Neuronal stem cell (in vitro differentiated cells): ENCODE measurements at regions not wholly inside any gene's neighbourhood (a gene's known extent, or its start where the extent isn't known, plus 50 kb on each side); places are given as distances from the start of the nearest gene placed in this dataset.
A peak's percentile ranks its signal among the peaks of the same experiment; 100 is the strongest.

Source experiments
- DNase-seq: peaks from one replicate; pipeline ENCODE4 v3.0.0-alpha.2; 2013; ENCODE audit warnings: low spot score
- H2AFZ ChIP-seq: one replicate; pipeline ENCODE4 v1.6.1; 2013; ENCODE audit warnings: mild to moderate bottlenecking, low read length, inconsistent platforms
- H2AK5ac ChIP-seq: 2 replicates; pipeline ENCODE4 v1.6.1; 2013; ENCODE audit warnings: low read depth, mild to moderate bottlenecking, inconsistent platforms, low read length, moderate library complexity, mixed read lengths
- H2BK120ac ChIP-seq: 2 replicates; pipeline ENCODE4 v1.6.1; 2013; ENCODE audit warnings: low read depth, mild to moderate bottlenecking, inconsistent platforms, low read length, moderate library complexity, mixed read lengths
- H2BK12ac ChIP-seq: one replicate; pipeline ENCODE4 v1.6.1; 2013; ENCODE audit warnings: low read length, inconsistent platforms
- H2BK15ac ChIP-seq: 2 replicates; pipeline ENCODE4 v1.6.1; 2013; ENCODE audit warnings: mild to moderate bottlenecking, low read length, inconsistent platforms, mixed read lengths
- H2BK5ac ChIP-seq: one replicate; pipeline ENCODE4 v1.6.1; 2013; ENCODE audit warnings: inconsistent platforms, mild to moderate bottlenecking, low read length, moderate library complexity
- H3K14ac ChIP-seq: one replicate; pipeline ENCODE4 v1.6.1; 2013; ENCODE audit warnings: low read length, inconsistent platforms
- H3K18ac ChIP-seq: 2 replicates; pipeline ENCODE4 v1.6.1; 2013; ENCODE audit warnings: low read length, inconsistent platforms
- H3K23ac ChIP-seq: 2 replicates; pipeline ENCODE4 v1.6.1; 2013; ENCODE audit warnings: low read depth, mild to moderate bottlenecking, mixed read lengths, low read length, inconsistent platforms; ENCODE audit not compliant: poor library complexity
- H3K27ac ChIP-seq: replicated peaks from 3 replicates; pipeline ENCODE4 v1.5.1; 2013; ENCODE audit warnings: low read length, inconsistent platforms
- H3K27me3 ChIP-seq, 3 experiments: 2 replicates each; pipeline ENCODE4 v1.6.1; 2013; ENCODE audit warnings: low read length in 3 of 3, mild to moderate bottlenecking in 2 of 3, inconsistent platforms in 1 of 3, low read depth in 1 of 3, mixed read lengths in 1 of 3, moderate library complexity in 1 of 3; ENCODE audit not compliant: control insufficient read depth in 3 of 3, insufficient read depth in 3 of 3
- H3K36me3 ChIP-seq, 2 donors: replicated peaks in 1 of 2; 2 replicates each; pipeline ENCODE4 v1.6.1; 2013; ENCODE audit warnings: low read length in 2 of 2; ENCODE audit not compliant: control insufficient read depth in 2 of 2, insufficient read depth in 2 of 2
- H3K4ac ChIP-seq: 2 replicates; pipeline ENCODE4 v1.6.1; 2013; ENCODE audit warnings: inconsistent platforms, mild to moderate bottlenecking, low read length, moderate library complexity
- H3K4me1 ChIP-seq, 2 donors: 1 replicate in 1 of 2; 2 replicates in 1 of 2; pipeline ENCODE4 v1.6.1; 2013; ENCODE audit warnings: low read length in 2 of 2, low read depth in 1 of 2; ENCODE audit not compliant: control insufficient read depth in 2 of 2, insufficient read depth in 1 of 2
- H3K4me2 ChIP-seq: one replicate; pipeline ENCODE4 v1.6.1; 2013; ENCODE audit warnings: mild to moderate bottlenecking, low read length, inconsistent platforms; ENCODE audit not compliant: insufficient read depth, poor library complexity, severe bottlenecking
- H3K4me3 ChIP-seq, 2 donors: 2 replicates each; pipeline ENCODE4 v1.5.1; 2013; ENCODE audit warnings: low read length in 2 of 2, mild to moderate bottlenecking in 2 of 2, inconsistent platforms in 1 of 2, moderate library complexity in 1 of 2
- H3K79me1 ChIP-seq: one replicate; pipeline ENCODE4 v1.6.1; 2013; ENCODE audit warnings: low read depth, mild to moderate bottlenecking, inconsistent platforms, low read length, moderate library complexity
- H3K9ac ChIP-seq: one replicate; pipeline ENCODE4 v1.6.1; 2013; ENCODE audit warnings: mild to moderate bottlenecking, low read depth, low read length, inconsistent platforms; ENCODE audit not compliant: poor library complexity
- H3K9me3 ChIP-seq, 2 donors: replicated peaks in 1 of 2; 2 replicates each; pipeline versions ENCODE3 to v1.6.1; 2013; ENCODE audit warnings: low read length in 2 of 2, mild to moderate bottlenecking in 2 of 2, inconsistent platforms in 1 of 2, low read depth in 1 of 2, mixed read lengths in 1 of 2, moderate library complexity in 1 of 2; ENCODE audit not compliant: control insufficient read depth in 2 of 2, insufficient read depth in 1 of 2
- H4K8ac ChIP-seq: one replicate; pipeline ENCODE4 v1.6.1; 2013; ENCODE audit warnings: low read depth, mild to moderate bottlenecking, inconsistent platforms, low read length, moderate library complexity
- H4K91ac ChIP-seq: one replicate; pipeline ENCODE4 v1.6.1; 2013; ENCODE audit warnings: low read length, low read depth, mild to moderate bottlenecking, inconsistent platforms; ENCODE audit not compliant: poor library complexity
- WGBS, 2 donors: extraction: QIAGEN DNeasy Blood & Tissue Kit; methylation state at CpG; one replicate each; pipeline ENCODE4 v1.1.7; 2013; ENCODE audit warnings: missing lambda C conversion rate in 2 of 2, mixed read lengths in 1 of 2; ENCODE audit not compliant: insufficient read length in 2 of 2, insufficient replicate concordance in 1 of 2; ENCODE audit errors: extremely low coverage in 2 of 2; 5-methylcytosine and 5-hydroxymethylcytosine counted together

DNA sequence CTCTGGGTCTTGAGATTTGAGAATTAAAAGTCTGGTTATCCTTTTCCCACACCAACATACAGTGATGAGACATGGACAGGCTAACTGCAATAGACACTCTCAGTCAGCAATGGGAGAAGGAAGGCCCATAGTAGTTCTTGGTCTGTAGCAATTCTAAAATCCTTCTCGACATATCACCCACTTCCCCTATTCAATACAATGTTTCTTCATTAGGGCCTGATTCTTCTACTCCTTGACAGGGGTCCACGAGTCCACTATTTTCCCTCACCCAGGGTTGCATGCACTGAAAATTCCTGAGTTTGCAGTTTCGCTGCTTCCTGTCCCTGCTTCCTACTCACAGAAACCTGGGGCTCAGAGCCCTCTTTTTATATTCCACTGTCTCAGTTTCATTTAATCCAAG, 402.8 kb downstream of the MAT2B start:
- no peak overlapping the region for H3K23ac ChIP-seq
- H2BK15ac ChIP-seq = no peak overlapping the region
- no peak overlapping the region for H3K14ac ChIP-seq
- no peak overlapping the region for H4K8ac ChIP-seq
- no peak overlapping the region for H3K9ac ChIP-seq
- H3K9me3 ChIP-seq = no peaks in the 10 kb centered on the region
- H2BK5ac ChIP-seq = no peak overlapping the region
- no peaks in the 10 kb centered on the region for H3K79me1 ChIP-seq
- H2AK5ac ChIP-seq = no peak overlapping the region
- peak overlapping the region; percentile 61 for H2AFZ ChIP-seq
- no peak overlapping the region for H2BK120ac ChIP-seq
- H2BK12ac ChIP-seq = no peak overlapping the region
- H4K91ac ChIP-seq = no peak overlapping the region
- H3K4me1 ChIP-seq = no peaks in the 10 kb centered on the region
- no peak for DNase-seq
- no peak overlapping the region for H3K18ac ChIP-seq
- no peaks in the 10 kb centered on the region for H3K36me3 ChIP-seq
- no peak overlapping the region for H3K4me2 ChIP-seq
- H3K27ac ChIP-seq = no peak overlapping the region
- H3K4ac ChIP-seq = no peak overlapping the region
- WGBS, 2 donors = no CpG with 5 or more reads among the region's 3 CpGs
- no peak overlapping the region for H3K4me3 ChIP-seq
- no peaks in the 10 kb centered on the region for H3K27me3 ChIP-seq

GRCh38 chr5:163910226-163910625, 404.8 kb downstream of the MAT2B start:
- Histone ChIP-seq H3K9me3 (no peaks in the 10 kb centered on the region), H2BK15ac (no peak overlapping the region), H3K23ac (no peak overlapping the region), H3K4me1 (no peaks in the 10 kb centered on the region), H3K4me3 (no peak overlapping the region), H2BK120ac (no peak overlapping the region), H3K27me3 (no peaks in the 10 kb centered on the region), H3K27ac (no peak overlapping the region), H3K36me3 (no peaks in the 10 kb centered on the region), H2BK5ac (no peak overlapping the region), H3K18ac (no peak overlapping the region), H2BK12ac (no peak overlapping the region), H3K4ac (no peak overlapping the region), H2AK5ac (no peak overlapping the region), H4K8ac (no peak overlapping the region), H3K4me2 (no peak overlapping the region), H4K91ac (no peak overlapping the region), H3K14ac (no peak overlapping the region), H3K9ac (no peak overlapping the region), H2AFZ (no peak overlapping the region), H3K79me1 (no peaks in the 10 kb centered on the region)
- no CpG with 5 or more reads among the region's 1 CpG for WGBS, 2 donors
- DNase-seq = no peak

DNA sequence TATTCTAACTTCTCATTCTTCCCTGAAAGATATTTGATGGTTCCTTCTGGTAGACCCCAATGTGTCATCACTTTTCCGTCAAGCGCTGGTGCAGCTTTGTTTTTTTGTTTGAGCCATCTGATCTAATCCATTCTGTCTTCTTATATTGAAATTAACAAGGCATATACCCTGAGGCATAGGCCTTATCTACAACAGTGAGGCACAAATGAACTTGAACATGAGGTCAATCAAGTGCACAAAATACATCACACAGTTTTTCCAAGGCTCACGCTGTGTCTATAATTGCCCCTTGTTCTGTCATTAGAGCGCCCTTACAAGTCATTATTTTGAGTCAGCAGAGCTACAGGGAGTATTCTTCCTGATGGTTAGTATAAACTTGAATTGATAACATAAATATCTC, 406.6 kb downstream of the MAT2B start:
- Histone ChIP-seq H3K9ac (no peak overlapping the region), H2AFZ (no peak overlapping the region), H3K9me3 (no peaks in the 10 kb centered on the region), H4K91ac (no peak overlapping the region), H3K18ac (no peak overlapping the region), H2BK120ac (no peak overlapping the region), H3K4me2 (no peak overlapping the region), H3K27ac (no peak overlapping the region), H3K27me3 (no peaks in the 10 kb centered on the region), H2BK5ac (no peak overlapping the region), H2BK15ac (no peak overlapping the region), H3K23ac (no peak overlapping the region), H2BK12ac (no peak overlapping the region), H3K14ac (no peak overlapping the region), H3K36me3 (no peaks in the 10 kb centered on the region), H3K4me1 (peaks cover 0 to 2% of the 10 kb centered on the region in 2 donors), H3K4me3 (no peak overlapping the region), H2AK5ac (no peak overlapping the region), H4K8ac (no peak overlapping the region), H3K4ac (no peak overlapping the region), H3K79me1 (no peaks in the 10 kb centered on the region)
- no CpG with 5 or more reads among the region's 4 CpGs for WGBS, 2 donors
- no peak for DNase-seq

- Histone ChIP-seq H3K4me2 (no peak overlapping the region), H2BK12ac (no peak overlapping the region), H3K9ac (no peak overlapping the region), H4K91ac (no peak overlapping the region), H4K8ac (no peak overlapping the region), H3K4me1 (peaks cover 0 to 2% of the 10 kb centered on the region in 2 donors), H3K36me3 (no peaks in the 10 kb centered on the region), H2BK5ac (no peak overlapping the region), H3K9me3 (no peaks in the 10 kb centered on the region), H3K4ac (no peak overlapping the region), H3K18ac (no peak overlapping the region), H3K27ac (no peak overlapping the region), H2BK120ac (no peak overlapping the region), H2AK5ac (no peak overlapping the region), H3K4me3 (no peak overlapping the region), H2BK15ac (no peak overlapping the region), H3K23ac (no peak overlapping the region), H3K79me1 (no peaks in the 10 kb centered on the region), H3K14ac (no peak overlapping the region), H2AFZ (no peak overlapping the region), H3K27me3 (no peaks in the 10 kb centered on the region)
- DNase-seq = no peak
- WGBS, 2 donors = no CpG with 5 or more reads among the region's 3 CpGs
Observed at GRCh38 chr5:163913548-163913947, 408.1 kb downstream of the MAT2B start.
